ENCODE measurements at regions not wholly inside any gene's neighbourhood (a gene's known extent, or its start where the extent isn't known, plus 50 kb on each side); places are given as distances from the start of the nearest gene placed in this dataset.

GRCh38 chr2:62569907-62570841, 64.2 kb upstream of the TMEM17 start:
- no peaks in the 10 kb centered on the region for H3K36me3 Mint-ChIP-seq (ENCODE audit: low read depth)
- ChIA-PET CTCF (no interaction called here), POLR2A (no interaction called here)
- no peaks in the 10 kb centered on the region for H3K9me3 Mint-ChIP-seq (ENCODE audit: low read depth)
- no peak for ATAC-seq
- H3K27ac Mint-ChIP-seq, result no peak overlapping the region
- no peak for DNase-seq
- intact Hi-C loops (cut with DNase I, micrococcal nuclease), result no loop called here
- H3K27me3 Mint-ChIP-seq, result peaks cover 28% of the 10 kb centered on the region
- H3K4me3 Mint-ChIP-seq, result no peak overlapping the region
- peaks cover 3% of the 10 kb centered on the region for H3K4me1 Mint-ChIP-seq

- H3K4me1 Mint-ChIP-seq, result peaks cover 3% of the 10 kb centered on the region
- peaks cover 22% of the 10 kb centered on the region for H3K27me3 Mint-ChIP-seq
- H3K27ac Mint-ChIP-seq, result no peak overlapping the region
- H3K9me3 Mint-ChIP-seq (ENCODE audit: low read depth), result no peaks in the 10 kb centered on the region
- DNase-seq (no peak), ATAC-seq (no peak)
- CTCF ChIA-PET, result no interaction called here
- H3K36me3 Mint-ChIP-seq (ENCODE audit: low read depth), result no peaks in the 10 kb centered on the region
- POLR2A ChIA-PET, result no interaction called here
- no peak overlapping the region for H3K4me3 Mint-ChIP-seq
- intact Hi-C loops (cut with DNase I, micrococcal nuclease), result no loop called here
These were observed 63.2 kb upstream of the TMEM17 start for GRCh38 chr2:62568983-62569837.

- ChIA-PET CTCF (no interaction called here), POLR2A (no interaction called here)
- H3K4me1 Mint-ChIP-seq, result peaks cover 3% of the 10 kb centered on the region
- no peak overlapping the region for H3K4me3 Mint-ChIP-seq
- peaks cover 20% of the 10 kb centered on the region for H3K27me3 Mint-ChIP-seq
- H3K36me3 Mint-ChIP-seq (ENCODE audit: low read depth), result no peaks in the 10 kb centered on the region
- DNase-seq (no peak), ATAC-seq (no peak)
- intact Hi-C loops (cut with DNase I, micrococcal nuclease), result no loop called here
- no peak overlapping the region for H3K27ac Mint-ChIP-seq
- H3K9me3 Mint-ChIP-seq (ENCODE audit: low read depth), result no peaks in the 10 kb centered on the region
These were observed 62.1 kb upstream of the TMEM17 start for GRCh38 chr2:62568074-62568473.

GRCh38 chr2:62567669-62568068, 61.7 kb upstream of the TMEM17 start:
- H3K27ac Mint-ChIP-seq, result no peak overlapping the region

GRCh38 chr2:62566847-62567246, 60.9 kb upstream of the TMEM17 start:
- CTCF ChIA-PET, result interaction anchor here (0.9 kb wide), 1 partner anchor 11 kb away, joined by 3 read pairs; no protein-coding TSS in a partner anchor
- Mint-ChIP-seq H3K4me1 (peaks cover 3% of the 10 kb centered on the region), H3K4me3 (no peak overlapping the region), H3K27me3 (peaks cover 16% of the 10 kb centered on the region), H3K27ac (no peak overlapping the region), H3K9me3 (ENCODE audit: low read depth) (no peaks in the 10 kb centered on the region), H3K36me3 (ENCODE audit: low read depth) (no peaks in the 10 kb centered on the region)
- POLR2A ChIA-PET, result interaction anchor here (0.8 kb wide), 1 partner anchor 138 kb away, joined by 6 read pairs; the partner anchor contains the start of gene EHBP1
- ATAC-seq (no peak), DNase-seq (no peak)
- intact Hi-C loops (cut with DNase I, micrococcal nuclease), result no loop called here

More at GRCh38 chr2:62567669-62568068, 61.7 kb upstream of the TMEM17 start:
- no peaks in the 10 kb centered on the region for H3K36me3 Mint-ChIP-seq (ENCODE audit: low read depth)
- peaks cover 17% of the 10 kb centered on the region for H3K27me3 Mint-ChIP-seq
- DNase-seq (no peak), ATAC-seq (no peak)
- peaks cover 3% of the 10 kb centered on the region for H3K4me1 Mint-ChIP-seq
- CTCF ChIA-PET, result no interaction called here
- H3K4me3 Mint-ChIP-seq, result no peak overlapping the region
- POLR2A ChIA-PET, result interaction anchor here (0.8 kb wide), 1 partner anchor 137 kb away, joined by 6 read pairs; the partner anchor contains the start of gene EHBP1
- intact Hi-C loops (cut with DNase I, micrococcal nuclease), result no loop called here
- no peaks in the 10 kb centered on the region for H3K9me3 Mint-ChIP-seq (ENCODE audit: low read depth)

- Mint-ChIP-seq H3K27ac (no peak overlapping the region), H3K4me3 (no peak overlapping the region), H3K36me3 (ENCODE audit: low read depth) (no peaks in the 10 kb centered on the region), H3K27me3 (peaks cover 11% of the 10 kb centered on the region), H3K4me1 (no peaks in the 10 kb centered on the region), H3K9me3 (ENCODE audit: low read depth) (no peaks in the 10 kb centered on the region)
- POLR2A ChIA-PET, result no interaction called here
- ATAC-seq (no peak), DNase-seq (no peak)
- CTCF ChIA-PET, result interaction anchor here (0.6 kb wide), 1 partner anchor 69 kb away, joined by 3 read pairs; no protein-coding TSS in a partner anchor
- intact Hi-C loops (cut with DNase I, micrococcal nuclease), result no loop called here
These were observed 59.4 kb upstream of the TMEM17 start for GRCh38 chr2:62565309-62565908.

- ChIA-PET POLR2A (no interaction called here), CTCF (interaction anchor here (0.6 kb wide), 1 partner anchor 70 kb away, joined by 3 read pairs; no protein-coding TSS in a partner anchor)
- no peak overlapping the region for H3K27ac Mint-ChIP-seq
- ATAC-seq, result no peak
- no peak overlapping the region for H3K4me3 Mint-ChIP-seq
- DNase-seq, result no peak
- H3K9me3 Mint-ChIP-seq (ENCODE audit: low read depth), result no peaks in the 10 kb centered on the region
- peaks cover 9% of the 10 kb centered on the region for H3K27me3 Mint-ChIP-seq
- H3K36me3 Mint-ChIP-seq (ENCODE audit: low read depth), result no peaks in the 10 kb centered on the region
- intact Hi-C loops (cut with DNase I, micrococcal nuclease), result no loop called here
- H3K4me1 Mint-ChIP-seq, result no peaks in the 10 kb centered on the region
These were observed 58.6 kb upstream of the TMEM17 start for GRCh38 chr2:62564380-62565137.

- Mint-ChIP-seq H3K27ac (no peak overlapping the region), H3K4me1 (no peaks in the 10 kb centered on the region), H3K27me3 (peaks cover 7% of the 10 kb centered on the region), H3K9me3 (ENCODE audit: low read depth) (peaks cover 1% of the 10 kb centered on the region), H3K4me3 (no peak overlapping the region), H3K36me3 (ENCODE audit: low read depth) (no peaks in the 10 kb centered on the region)
- intact Hi-C loops (cut with DNase I, micrococcal nuclease), result no loop called here
- ATAC-seq (no peak), DNase-seq (no peak)
- ChIA-PET POLR2A (no interaction called here), CTCF (no interaction called here)
These were observed 55.6 kb upstream of the TMEM17 start for GRCh38 chr2:62561586-62561985.

GRCh38 chr2:62559582-62559981, 53.6 kb upstream of the TMEM17 start:
- H3K27ac Mint-ChIP-seq, result no peak overlapping the region
- H3K4me1 Mint-ChIP-seq, result no peaks in the 10 kb centered on the region
- ChIA-PET POLR2A (no interaction called here), CTCF (no interaction called here)
- ATAC-seq, result no peak
- peaks cover 1% of the 10 kb centered on the region for H3K9me3 Mint-ChIP-seq (ENCODE audit: low read depth)
- H3K4me3 Mint-ChIP-seq, result no peak overlapping the region
- no peak for DNase-seq
- intact Hi-C loops (cut with DNase I, micrococcal nuclease), result no loop called here
- no peaks in the 10 kb centered on the region for H3K36me3 Mint-ChIP-seq (ENCODE audit: low read depth)
- H3K27me3 Mint-ChIP-seq, result peaks cover 9% of the 10 kb centered on the region

GRCh38 chr2:62558743-62559142, 52.7 kb upstream of the TMEM17 start:
- no peak overlapping the region for H3K27ac Mint-ChIP-seq
- intact Hi-C loops (cut with DNase I, micrococcal nuclease), result no loop called here
- H3K36me3 Mint-ChIP-seq (ENCODE audit: low read depth), result no peaks in the 10 kb centered on the region
- CTCF ChIA-PET, result interaction anchor here (0.8 to 1.1 kb wide), 3 partner anchors 21 to 939 kb away, joined by 3 to 4 read pairs (median 4); no protein-coding TSS in a partner anchor
- H3K4me3 Mint-ChIP-seq, result no peak overlapping the region
- H3K4me1 Mint-ChIP-seq, result no peaks in the 10 kb centered on the region
- peaks cover 1% of the 10 kb centered on the region for H3K9me3 Mint-ChIP-seq (ENCODE audit: low read depth)
- ATAC-seq (no peak), DNase-seq (no peak)
- peaks cover 9% of the 10 kb centered on the region for H3K27me3 Mint-ChIP-seq
- POLR2A ChIA-PET, result no interaction called here

- Mint-ChIP-seq H3K4me1 (no peaks in the 10 kb centered on the region), H3K4me3 (no peak overlapping the region), H3K27me3 (peaks cover 3% of the 10 kb centered on the region), H3K27ac (no peak overlapping the region), H3K9me3 (ENCODE audit: low read depth) (peaks cover 1% of the 10 kb centered on the region), H3K36me3 (ENCODE audit: low read depth) (no peaks in the 10 kb centered on the region)
- intact Hi-C loops (cut with DNase I, micrococcal nuclease), result no loop called here
- DNase-seq (no peak), ATAC-seq (no peak)
- ChIA-PET POLR2A (no interaction called here), CTCF (no interaction called here)
These were observed 50.1 kb upstream of the TMEM17 start for GRCh38 chr2:62556086-62556485.
